ENCODE measurements at regions not wholly inside any gene's neighbourhood (a gene's known extent, or its start where the extent isn't known, plus 50 kb on each side); places are given as distances from the start of the nearest gene placed in this dataset.

DNA sequence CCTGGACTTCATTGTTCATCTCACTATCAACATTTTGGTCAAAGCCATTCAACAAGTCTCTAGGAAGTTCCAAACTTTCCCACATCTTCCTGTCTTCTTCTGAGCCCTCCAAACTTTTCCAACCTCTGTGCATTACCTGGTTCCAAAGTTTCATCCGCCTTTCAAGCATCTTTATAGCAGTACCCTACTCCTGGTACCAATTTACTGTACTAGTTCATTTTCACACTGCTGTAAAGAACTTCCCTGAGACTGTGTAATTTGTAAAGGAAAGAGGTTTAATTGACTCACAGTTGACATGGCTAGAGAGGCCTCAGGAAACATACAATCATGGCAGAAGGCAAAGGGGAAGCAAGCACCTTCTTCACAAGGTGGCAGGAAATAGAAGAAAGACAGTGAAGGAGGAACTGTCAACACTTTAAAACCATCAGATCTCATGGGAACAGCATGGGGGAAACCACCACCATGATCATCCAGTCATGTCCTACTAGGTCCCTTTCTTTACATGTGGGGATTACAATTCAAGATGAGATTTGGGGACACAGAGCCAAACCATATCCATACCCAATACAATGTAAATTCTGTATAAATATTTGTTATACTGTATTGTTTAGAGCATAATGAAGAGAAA is 109.7 kb downstream of the C12orf75 start:
- FAIRE-seq (no peak), DNase-seq (no peak)
- TF ChIP-seq, protein P1, sequence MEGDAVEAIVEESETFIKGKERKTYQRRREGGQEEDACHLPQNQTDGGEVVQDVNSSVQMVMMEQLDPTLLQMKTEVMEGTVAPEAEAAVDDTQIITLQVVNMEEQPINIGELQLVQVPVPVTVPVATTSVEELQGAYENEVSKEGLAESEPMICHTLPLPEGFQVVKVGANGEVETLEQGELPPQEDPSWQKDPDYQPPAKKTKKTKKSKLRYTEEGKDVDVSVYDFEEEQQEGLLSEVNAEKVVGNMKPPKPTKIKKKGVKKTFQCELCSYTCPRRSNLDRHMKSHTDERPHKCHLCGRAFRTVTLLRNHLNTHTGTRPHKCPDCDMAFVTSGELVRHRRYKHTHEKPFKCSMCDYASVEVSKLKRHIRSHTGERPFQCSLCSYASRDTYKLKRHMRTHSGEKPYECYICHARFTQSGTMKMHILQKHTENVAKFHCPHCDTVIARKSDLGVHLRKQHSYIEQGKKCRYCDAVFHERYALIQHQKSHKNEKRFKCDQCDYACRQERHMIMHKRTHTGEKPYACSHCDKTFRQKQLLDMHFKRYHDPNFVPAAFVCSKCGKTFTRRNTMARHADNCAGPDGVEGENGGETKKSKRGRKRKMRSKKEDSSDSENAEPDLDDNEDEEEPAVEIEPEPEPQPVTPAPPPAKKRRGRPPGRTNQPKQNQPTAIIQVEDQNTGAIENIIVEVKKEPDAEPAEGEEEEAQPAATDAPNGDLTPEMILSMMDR (IDR thresholded peaks at IDR 0.05; ENCODE audit: borderline replicate concordance, extremely low read depth, insufficient read depth): no peak
- H3K9me3 ChIP-seq (ENCODE audit: control insufficient read depth in 2 of 3, insufficient read depth in 1 of 3, low read length in 3 of 3): no peaks in the 10 kb centered on the region
- H3K27me3 ChIP-seq (ENCODE audit: control insufficient read depth, insufficient read depth, low read length): no peaks in the 10 kb centered on the region
- H3K36me3 ChIP-seq (ENCODE audit: control insufficient read depth in 2 of 3, insufficient read depth in 3 of 3, low read length in 3 of 3): no peaks in the 10 kb centered on the region
- no peak overlapping the region for H3K27ac ChIP-seq (ENCODE audit: low read depth in 2 of 2, low read length in 2 of 2)
- H3K4me3 ChIP-seq (ENCODE audit: low read length in 3 of 3): no peak overlapping the region
- intact Hi-C loops (cut with DNase I): no loop called here
- no peak overlapping the region for H3K9ac ChIP-seq (ENCODE audit: low read length in 3 of 3)
- H3K4me1 ChIP-seq (ENCODE audit: control insufficient read depth in 2 of 3, insufficient read depth in 2 of 3, low read depth in 1 of 3, low read length in 3 of 3): no peaks in the 10 kb centered on the region

GRCh38 chr12:105443802-105444652 is 113.5 kb downstream of the C12orf75 start:
- H3K9me3 ChIP-seq (ENCODE audit: control insufficient read depth in 2 of 3, insufficient read depth in 1 of 3, low read length in 3 of 3): no peaks in the 10 kb centered on the region
- TF ChIP-seq, protein P1 (IDR thresholded peaks at IDR 0.05; ENCODE audit: borderline replicate concordance, extremely low read depth, insufficient read depth): no peak
- no peak for FAIRE-seq
- no peak overlapping the region for H3K4me3 ChIP-seq (ENCODE audit: low read length in 3 of 3)
- H3K27ac ChIP-seq (ENCODE audit: low read depth in 2 of 2, low read length in 2 of 2): no peak overlapping the region
- no peak overlapping the region for H3K9ac ChIP-seq (ENCODE audit: low read length in 3 of 3)
- H3K36me3 ChIP-seq (ENCODE audit: control insufficient read depth in 2 of 3, insufficient read depth in 3 of 3, low read length in 3 of 3): no peaks in the 10 kb centered on the region
- H3K27me3 ChIP-seq (ENCODE audit: control insufficient read depth, insufficient read depth, low read length): no peaks in the 10 kb centered on the region
- no peaks in the 10 kb centered on the region for H3K4me1 ChIP-seq (ENCODE audit: control insufficient read depth in 2 of 3, insufficient read depth in 2 of 3, low read depth in 1 of 3, low read length in 3 of 3)
- intact Hi-C loops (cut with DNase I): no loop called here
- DNase-seq: no peak

GRCh38 chr12:105444653-105445102 is 114.2 kb downstream of the C12orf75 start:
- H3K27ac ChIP-seq (ENCODE audit: low read depth in 2 of 2, low read length in 2 of 2): no peak overlapping the region
- TF ChIP-seq, protein P1 (IDR thresholded peaks at IDR 0.05; ENCODE audit: borderline replicate concordance, extremely low read depth, insufficient read depth): no peak
- no peaks in the 10 kb centered on the region for H3K9me3 ChIP-seq (ENCODE audit: control insufficient read depth in 2 of 3, insufficient read depth in 1 of 3, low read length in 3 of 3)
- intact Hi-C loops (cut with DNase I): no loop called here
- no peaks in the 10 kb centered on the region for H3K36me3 ChIP-seq (ENCODE audit: control insufficient read depth in 2 of 3, insufficient read depth in 3 of 3, low read length in 3 of 3)
- FAIRE-seq (no peak), DNase-seq (no peak)
- no peaks in the 10 kb centered on the region for H3K4me1 ChIP-seq (ENCODE audit: control insufficient read depth in 2 of 3, insufficient read depth in 2 of 3, low read depth in 1 of 3, low read length in 3 of 3)
- H3K4me3 ChIP-seq (ENCODE audit: low read length in 3 of 3): no peak overlapping the region
- no peak overlapping the region for H3K9ac ChIP-seq (ENCODE audit: low read length in 3 of 3)
- H3K27me3 ChIP-seq (ENCODE audit: control insufficient read depth, insufficient read depth, low read length): no peaks in the 10 kb centered on the region

Measured in kidney (tissue), 13 donors.